Retina (tissue), 1 donor: ENCODE measurements at regions not wholly inside any gene's neighbourhood (a gene's known extent, or its start where the extent isn't known, plus 50 kb on each side); places are given as distances from the start of the nearest gene placed in this dataset.
A peak's percentile ranks its signal among the peaks of the same experiment; 100 is the strongest.
"Not testable (repeated sequence)": the region's sequence is repeated elsewhere in the genome, so short reads cannot be mapped to it uniquely, and the experiment has no call there.

Experiments used
- DNase-seq: peaks from one replicate; pipeline ENCODE4 v3.0.0-alpha.2; 2016

DNA sequence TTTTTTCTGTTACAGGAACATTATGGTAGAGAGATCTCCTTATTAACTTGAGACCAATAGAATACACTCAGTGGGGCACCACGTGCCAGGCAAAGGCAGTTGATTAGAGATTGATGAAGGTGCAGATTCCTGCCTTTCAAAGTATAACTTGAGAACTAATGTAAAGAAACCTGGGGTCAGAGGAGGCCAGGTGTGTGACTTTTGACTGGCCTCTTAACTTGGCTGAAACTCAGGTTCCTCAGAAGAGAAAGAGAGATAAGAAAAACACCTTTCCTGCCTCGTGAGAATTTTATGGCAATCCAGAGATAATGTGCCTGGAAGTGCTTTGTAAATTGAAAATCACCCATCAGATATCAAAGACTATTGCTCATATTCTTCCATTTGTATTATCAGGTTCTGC, 110.7 kb upstream of the GZMB start:
- DNase-seq, result no peak

DNA sequence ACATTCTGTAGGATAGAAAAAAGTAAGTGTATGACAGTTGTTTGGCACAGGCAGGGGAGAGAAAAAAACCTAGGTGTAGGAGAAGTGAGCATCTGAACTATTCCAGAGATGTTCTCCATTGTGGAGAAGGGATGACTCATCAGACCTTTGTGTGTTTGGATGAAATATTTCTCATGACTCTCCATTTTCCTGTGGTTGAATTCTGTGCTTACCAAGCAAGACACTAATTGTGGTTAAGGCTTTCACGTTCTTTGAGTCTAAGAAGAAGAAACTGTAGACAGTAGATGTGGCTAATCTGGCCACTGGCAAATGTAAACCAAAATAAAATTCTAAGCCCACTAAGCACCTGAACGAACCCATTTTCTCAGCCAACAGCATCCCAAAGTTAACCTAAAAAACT, 107.9 kb upstream of the GZMB start:
- no peak for DNase-seq

DNA sequence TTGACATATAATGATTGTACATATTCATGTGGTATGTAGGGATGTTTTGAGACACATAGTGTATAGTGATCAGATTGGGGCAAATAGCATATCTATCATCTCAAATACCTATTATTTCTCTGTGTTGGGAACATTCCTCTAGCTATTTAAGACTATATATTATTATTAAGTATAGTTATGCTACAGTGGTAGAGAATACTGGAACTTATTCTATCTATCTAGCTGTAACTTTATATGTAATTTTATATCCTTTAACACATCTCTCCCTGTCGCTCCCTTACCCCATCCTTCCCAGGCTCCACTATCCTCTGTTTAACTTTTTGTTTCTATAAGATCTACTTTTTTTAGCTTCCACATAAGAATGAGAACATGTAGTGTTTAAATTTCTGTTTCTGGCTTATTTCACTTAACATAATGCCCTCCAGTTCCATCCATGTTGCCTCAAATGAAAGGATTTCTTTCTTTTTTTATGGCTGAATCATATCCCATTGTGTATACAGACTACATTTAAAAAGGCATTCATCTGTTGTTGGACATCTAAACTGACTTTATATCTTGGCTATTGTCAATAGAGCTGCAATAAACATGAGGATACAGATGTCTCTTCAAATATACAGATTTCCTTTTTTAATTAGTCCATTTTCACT, 102.1 kb upstream of the GZMB start:
- DNase-seq, result no peak

DNA sequence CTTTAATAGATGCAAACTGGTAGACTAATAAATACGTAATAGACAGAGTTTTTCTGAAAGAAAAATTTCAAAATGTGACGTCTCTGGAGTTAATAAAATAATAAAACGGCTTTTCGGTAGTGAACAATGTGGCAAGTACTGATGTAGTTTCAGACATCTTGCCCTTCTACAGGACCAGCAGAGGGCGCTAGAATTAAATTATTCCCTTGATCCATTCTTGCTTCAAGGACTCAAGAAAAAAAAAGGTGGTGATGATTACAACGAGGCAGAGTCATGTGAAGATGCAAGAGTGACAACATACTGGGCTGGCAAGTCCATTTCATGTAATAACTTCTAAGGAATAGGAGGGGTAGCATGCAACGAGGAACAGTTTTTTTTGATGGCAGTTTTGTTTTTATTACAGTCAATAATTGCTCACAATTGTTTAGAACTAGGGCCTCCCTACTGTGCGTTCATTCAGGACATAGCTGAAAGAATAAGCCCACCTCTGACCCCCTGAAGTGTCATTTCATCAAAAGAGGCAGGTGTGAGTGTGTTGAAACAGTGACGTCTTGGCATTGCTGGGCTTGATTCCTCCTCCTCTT, 101.0 kb upstream of the GZMB start:
- peak; percentile 51 for DNase-seq

DNA sequence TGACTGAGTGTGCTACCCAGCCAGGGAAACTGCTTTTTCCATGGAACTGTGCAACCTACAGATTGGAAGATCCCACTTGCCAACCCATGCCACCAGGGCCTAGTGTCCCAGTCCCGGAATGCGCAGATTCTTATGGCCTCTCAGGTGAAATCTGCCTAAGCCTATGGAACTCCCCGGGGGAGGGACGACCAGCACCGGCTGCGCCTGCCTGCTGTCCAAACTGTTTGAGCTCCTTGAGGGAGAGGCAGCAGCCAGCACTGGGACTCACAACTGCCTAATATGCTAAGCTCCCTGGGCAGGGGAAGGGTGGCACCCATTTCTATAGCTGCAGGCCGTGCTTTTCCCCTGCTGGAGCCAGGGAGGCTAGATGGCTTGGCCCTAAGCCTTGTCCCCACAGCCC, 92.5 kb upstream of the GZMB start:
- DNase-seq, result no peak

DNA sequence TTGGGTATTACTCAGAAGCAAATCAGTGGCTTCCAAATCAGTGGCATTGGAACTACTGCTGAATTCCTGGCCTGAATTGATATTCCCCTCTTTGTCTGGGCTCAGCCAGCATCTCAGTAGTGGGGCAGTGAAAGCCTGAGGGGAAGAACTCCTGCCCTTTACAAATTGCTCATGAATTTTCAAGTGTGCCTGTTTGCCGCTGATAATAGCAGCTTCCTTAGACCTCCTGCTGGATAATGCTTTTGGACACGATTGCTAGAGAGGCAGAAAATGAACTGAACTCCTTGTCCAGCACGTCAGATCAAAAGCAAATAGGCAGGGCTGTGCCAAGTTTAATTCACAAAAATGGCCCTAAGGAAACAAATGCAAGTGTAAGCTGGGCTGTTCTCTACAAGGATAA, 91.3 kb upstream of the GZMB start:
- no peak for DNase-seq

DNA sequence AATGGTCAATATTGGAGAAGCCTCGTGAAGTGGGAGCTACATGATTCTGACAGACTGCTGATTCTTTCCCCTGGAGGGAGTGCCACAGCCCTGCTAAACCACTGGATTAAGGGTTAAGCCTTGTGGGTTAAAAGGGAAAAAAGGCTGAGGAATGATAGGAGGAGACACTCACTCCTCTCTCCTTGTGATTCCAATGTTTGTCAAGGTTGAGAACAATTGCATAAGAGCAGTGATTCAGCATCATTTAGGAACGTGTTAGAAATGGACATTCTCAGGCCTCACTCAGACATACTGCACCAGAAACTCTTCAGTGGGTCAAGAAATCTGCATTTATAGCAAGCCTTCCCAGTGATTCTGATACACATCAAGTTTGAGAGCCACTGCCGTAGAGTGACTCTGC, 87.8 kb upstream of the GZMB start:
- no peak for DNase-seq

DNA sequence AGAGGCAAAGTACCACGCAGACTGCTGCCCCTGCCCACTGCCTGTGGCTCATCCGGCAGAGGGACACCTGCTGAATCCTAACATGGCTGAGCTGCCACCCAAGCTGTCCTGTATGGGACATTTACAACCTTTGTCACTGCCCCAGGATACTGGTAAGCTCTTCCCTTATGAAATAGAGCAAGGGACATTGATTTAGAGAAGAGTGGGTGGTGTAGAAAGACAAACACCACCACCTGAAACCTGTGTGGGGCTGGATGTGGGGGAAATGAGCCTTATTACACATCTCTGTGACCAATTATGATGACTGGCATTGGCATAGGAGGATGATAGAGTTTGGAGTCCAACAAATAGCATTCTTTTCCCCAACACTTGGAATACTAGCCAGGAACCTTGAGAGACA, 81.2 kb upstream of the GZMB start:
- no peak for DNase-seq

DNA sequence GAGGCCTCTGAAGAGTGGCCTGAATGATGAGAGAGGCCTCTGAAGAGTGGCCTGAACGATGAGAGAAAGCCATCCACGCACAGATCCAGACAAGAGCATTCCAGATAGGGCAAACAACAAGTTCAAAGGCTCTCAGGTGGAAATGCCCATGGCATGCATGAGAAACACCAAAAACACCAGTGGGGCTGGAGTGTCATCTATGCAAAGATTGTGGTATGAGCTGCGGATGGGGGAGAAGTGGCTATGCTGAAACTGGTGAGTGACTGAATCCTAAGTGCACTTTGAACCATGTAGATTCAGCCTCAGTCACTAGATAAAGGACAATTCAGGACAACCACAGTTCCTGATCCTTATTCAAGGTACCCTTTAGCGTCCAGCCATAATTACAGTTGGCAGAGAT, 79.4 kb upstream of the GZMB start:
- DNase-seq, result no peak

DNA sequence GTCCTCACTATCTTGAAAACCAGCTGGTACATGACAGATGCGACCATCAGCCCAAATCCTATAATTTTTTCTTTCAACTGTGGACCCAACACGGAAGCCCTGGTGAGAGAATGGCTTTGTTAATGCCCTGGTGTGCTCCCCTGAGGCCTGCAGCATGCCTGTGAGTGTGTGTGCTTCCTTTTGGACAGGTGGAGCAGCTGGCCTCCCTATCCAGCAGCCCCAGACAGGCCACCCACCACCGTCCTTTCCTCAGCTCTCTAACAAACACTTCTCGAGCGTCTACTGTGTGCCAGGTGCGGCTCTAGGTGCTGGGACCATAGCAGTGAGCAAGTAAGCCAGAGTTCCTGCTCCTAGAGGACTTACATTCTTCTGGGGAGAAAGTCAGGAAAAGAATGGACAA, 78.9 kb upstream of the GZMB start:
- DNase-seq, result no peak

DNA sequence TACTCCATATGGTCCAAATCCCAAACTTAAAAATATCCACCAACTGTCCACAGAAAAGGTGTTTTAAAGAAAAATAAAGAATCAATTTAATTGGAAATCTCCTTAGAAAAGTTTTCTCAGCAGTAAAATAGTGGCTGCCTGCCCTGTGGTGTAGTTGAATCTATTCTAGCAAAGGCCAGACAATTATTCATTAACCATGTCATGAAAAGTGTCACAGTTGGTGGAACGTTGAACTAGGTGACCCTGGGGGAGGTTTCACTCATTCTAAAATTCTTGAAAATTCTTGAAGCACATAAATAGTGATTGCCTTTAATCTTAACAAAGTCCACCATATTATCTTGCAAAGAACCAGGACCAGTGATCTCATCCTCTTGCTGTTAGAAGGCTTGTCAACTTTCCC, 78.4 kb upstream of the GZMB start:
- no peak for DNase-seq

DNA sequence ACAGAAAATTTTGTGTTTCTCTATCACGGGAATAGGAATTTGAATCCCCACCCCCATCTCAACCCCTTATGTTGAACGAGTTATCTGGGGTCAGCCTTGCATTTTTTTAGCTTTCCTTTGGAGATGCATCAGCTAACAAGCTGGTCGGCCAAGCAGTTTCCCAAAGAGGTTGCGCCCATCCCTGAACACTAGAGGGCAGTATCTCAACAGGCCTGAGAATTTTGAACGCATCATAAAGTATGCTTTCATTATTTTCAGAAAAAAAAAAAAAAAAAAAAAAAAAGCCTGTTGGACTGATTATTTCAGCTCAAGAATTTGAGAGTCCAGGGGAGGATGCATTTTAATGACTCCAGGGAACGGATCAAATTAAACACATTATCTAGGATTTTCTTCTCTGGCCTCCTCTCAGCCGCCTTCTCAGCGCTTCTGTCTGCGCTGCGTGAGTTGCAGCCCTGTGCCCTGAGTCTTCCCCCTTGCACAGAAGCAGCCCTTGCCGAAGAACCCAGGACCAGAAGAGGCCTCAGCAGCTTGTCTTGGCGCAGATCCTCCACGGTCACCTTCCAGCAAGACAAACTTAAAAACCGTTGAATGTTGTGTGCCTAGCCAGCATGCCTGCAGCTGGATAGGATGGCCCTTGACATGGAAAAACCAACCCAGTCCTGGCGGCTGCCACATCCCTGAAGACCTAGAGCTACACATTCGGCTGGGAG, 76.6 kb upstream of the GZMB start:
- DNase-seq, result peak; percentile 73

DNA sequence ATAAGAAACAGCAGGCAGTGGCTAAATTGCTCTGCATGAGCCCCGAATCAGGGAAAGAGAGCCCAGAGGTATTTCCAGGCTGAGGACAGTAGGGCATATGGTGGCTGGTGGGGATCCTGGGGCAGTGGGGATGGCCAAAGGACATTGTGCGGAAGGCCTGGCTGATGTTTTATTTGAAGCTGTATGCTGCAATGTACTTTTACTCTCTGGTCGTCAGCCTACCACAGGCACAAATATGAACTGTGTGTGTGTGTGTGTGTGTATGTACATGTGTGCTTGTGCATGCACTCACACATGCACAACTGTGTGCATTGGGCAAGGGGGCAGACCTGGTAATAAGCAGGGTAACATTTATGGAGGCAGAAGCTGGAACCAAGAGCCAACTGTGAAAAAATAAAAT, 74.7 kb upstream of the GZMB start:
- no peak for DNase-seq

DNA sequence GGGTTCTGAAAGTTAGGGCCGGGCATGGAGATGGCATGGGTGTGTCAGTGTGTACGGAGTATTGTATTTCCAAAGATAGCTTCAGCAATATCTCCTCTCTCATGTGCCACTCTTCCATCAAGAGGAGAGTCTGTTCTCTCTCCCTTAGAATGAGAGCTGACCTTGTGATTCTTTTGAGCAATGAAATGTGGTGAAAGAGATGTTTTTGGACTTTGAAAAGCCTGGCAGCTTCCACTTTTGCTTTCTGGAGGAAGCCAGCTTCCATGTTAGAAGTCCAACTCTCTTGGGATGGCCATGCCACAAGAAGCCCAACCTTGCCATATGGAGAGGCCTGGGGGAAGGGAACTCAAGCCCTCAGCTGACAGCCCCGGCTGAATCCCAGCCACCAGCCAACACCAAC, 72.4 kb upstream of the GZMB start:
- DNase-seq, result no peak

DNA sequence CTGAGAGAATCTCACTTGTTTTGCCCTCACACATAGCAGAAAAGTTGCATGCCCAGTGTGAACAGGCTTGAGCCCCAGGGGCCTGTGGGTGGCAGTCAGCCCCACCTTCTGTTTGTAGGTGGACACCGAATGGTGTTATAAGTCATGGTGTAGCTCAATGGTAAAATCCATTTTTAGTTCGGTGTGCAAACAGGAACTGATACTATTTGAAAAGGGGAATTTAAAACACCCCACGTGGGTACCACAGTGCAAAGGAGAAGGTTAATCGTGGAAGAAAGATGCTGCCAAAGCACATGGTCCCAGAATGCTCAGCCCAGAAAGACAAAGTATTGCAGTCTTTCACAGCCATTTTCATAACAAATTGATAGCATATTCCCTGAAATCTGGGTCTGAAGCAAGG, 71.8 kb upstream of the GZMB start:
- DNase-seq, result no peak

DNA sequence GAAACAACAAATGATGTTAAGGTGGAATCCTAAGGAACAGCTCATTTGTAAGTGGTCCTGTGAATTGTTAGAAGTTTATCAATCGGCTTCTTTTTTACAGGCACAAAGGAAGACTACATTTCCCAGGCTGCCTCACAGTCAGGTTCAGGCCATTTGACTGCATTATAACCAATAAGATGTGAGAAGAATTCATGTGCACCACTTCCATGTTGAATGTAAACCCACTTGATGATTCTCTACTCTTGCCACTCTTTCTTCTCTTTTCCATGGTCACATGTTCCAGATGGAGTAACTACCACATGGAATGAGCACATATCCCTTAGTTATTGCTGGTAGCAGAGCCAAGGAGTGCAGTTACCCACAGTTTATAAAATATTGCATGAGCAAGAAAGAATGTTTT, 67.1 kb upstream of the GZMB start:
- DNase-seq, result no peak

DNA sequence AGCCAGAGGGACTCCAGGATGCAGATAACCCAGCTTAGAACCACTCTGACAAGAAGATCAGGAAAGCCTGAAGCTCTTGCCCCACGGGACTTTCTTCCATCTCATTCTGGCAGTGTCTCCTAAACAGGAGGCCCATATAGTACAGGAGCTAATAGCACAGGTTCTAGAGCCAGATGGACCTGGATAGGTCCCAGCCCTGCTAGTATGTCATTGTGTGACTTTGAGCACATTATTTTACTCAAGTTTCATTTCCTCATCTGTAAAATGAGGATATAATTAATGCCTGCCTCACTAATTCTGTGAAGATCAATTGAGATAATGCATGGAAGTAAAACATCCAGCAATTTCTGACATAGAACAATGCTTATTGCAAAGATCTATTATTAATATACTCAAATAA, 66.5 kb upstream of the GZMB start:
- no peak for DNase-seq

DNA sequence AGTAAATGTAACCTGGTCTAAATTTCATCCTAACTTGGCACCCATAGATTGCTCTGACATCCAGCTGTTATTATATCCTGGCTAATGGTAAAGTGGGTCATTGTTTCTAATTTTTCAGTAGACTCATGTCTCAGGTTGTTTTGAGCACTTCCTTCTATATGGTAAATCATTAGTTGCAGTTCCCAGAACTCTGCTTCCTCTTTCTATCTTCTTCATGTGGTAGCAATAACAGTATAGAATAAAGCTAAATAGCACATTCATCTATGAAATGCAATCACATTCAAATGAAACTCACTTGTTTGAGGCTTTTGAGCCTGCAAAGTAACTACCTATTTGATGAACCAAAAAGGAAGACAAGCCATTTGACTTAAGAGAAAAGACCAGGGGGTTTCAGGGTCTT, 65.1 kb upstream of the GZMB start:
- no peak for DNase-seq

DNA sequence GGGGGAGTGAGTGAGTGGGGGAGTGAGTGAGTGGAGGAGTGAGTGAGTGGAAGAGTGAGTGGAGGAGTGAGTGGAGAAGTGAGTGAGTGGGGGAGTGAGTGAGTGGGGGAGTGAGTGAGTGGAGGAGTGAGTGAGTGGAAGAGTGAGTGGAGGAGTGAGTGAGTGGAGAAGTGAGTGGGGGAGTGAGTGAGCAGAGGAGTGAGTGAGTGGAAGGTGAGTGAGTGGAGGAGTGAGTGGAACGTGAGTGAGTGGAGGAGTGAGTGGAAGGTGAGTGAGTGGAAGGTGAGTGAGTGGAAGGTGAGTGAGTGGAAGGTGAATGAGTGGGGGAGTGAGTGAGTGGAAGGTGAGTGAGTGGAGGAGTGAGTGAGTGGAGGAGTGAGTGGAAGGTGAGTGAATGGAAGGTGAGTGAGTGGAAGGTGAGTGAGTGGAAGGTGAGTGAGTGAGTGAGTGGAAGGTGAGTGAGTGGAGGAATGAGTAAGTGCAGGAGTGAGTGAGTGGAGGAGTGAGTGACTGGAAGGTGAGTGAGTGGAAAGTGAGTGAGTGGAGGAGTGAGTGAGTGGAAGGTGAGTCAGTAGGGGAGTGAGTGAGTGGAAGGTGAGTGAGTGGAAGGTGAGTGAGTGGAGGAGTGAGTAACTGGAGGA, 62.4 kb upstream of the GZMB start:
- not testable (repeated sequence) for DNase-seq

DNA sequence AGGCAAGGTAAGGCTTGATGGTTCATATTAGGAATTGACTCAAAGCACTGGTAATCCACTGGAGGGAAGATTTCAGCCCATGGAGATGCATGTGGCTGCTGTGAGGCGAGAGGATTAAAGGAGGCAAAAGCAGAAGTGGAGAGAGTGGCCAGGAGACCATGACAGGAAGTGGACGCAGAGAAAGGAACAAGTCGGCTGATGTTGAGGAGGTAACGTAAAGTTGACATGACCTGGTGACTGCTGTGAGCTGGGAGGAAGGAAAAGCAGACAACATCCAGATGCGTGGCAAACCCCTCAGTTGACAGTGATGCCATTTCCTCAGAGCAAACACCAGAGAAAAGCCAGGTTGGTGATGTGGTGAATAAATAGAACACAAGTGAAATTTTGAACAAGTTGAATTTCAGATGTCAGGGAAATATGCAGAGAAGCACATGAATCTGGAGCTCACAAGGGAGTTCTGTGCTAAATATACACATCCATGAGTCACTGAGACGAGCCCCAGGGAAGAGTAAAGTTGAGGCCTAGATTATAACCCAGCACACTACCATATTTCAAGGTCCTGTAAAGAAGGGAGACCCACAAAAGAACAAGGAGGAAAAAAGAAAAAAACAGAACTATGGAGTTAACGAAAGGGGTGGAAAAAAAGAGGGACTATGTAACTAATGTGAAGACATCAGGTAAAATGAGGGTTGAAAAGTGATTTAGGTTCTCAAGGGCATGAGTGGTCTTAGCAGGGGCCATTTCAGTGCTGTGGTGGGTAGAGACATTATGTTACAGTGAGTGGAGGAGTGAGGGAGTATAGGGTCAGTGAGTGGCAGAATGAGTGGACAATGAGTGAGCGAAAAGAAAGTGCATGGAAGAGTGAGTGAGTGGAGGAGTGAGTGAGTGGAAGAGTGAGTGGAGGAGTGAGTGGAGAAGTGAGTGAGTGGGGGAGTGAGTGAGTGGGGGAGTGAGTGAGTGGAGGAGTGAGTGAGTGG, 61.6 kb upstream of the GZMB start:
- no peak for DNase-seq

DNA sequence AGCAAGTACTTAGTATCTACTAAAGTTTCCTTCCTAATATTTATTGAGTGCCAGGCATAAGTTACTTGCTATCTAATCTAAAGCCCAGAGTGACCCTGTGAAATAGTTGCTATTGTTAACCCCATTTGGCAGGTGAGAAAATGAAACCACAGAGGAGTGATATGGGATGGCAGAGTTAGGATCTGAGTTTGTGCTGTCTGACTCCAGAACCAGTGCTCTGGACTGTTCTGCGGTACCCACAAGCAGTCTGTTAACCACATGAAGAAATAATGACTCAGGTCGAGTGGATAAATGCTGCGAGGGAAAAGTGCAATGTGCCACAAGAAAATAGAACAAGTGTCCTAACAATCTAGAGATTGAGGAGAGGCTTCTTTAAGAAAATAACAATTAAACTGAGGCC, 60.7 kb upstream of the GZMB start:
- DNase-seq, result no peak

DNA sequence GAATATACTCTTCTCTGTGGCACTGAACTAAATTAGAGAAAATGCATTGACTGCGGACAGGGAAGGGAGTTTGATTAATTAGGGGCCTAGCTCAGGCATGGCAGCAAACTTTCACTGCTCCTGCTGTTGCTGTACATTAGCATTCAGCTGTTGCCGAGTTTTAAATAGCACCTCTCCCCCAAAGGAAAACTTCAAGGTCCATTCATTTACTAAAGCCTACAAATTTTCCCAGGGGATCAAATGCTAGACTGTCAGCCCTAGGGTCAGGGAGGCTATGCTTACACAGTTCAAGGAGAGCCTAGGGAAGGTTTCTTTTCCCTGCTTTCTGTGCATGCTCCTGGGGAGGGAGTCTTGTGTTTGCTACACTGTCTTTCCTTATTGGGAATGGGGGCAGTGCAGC, 60.0 kb upstream of the GZMB start:
- no peak for DNase-seq

DNA sequence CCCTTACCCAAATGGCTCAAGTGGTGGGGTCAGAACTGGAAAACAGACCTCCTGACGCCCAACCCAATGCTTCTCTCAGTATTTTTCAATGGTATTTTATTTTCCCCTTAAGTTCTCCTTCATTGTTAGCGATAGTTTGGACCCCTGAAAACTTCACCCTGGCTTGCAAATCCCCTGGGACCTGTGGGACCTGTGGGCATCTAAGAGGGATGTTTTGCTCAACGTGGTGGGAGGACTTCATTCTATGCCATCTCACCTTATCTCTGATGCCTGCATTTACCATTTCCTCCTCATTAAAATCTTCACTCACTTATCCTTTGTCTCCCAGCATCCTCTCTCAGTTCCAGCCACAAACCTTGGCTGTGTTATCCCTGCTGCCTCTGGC, 59.4 kb upstream of the GZMB start:
- no peak for DNase-seq
